Cardiac muscle cell (in vitro differentiated cells and primary cell): ENCODE measurements at regions not wholly inside any gene's neighbourhood (a gene's known extent, or its start where the extent isn't known, plus 50 kb on each side); places are given as distances from the start of the nearest gene placed in this dataset.

Experiments used
- DNase-seq, 2 donors: peaks; one replicate each; pipeline versions ENCODE4 v3.0.0 to v3.0.0-alpha.2; 2010 to 2017; ENCODE audit warnings: low read depth in 1 of 2, low spot score in 1 of 2
- H3K27ac ChIP-seq: fragments of 200-600 bp; sonication (generic); 2 replicates; pipeline ENCODE4 v1.5.1; 2016
- H3K27me3 ChIP-seq: fragments of 200-600 bp; sonication (generic); 2 replicates; pipeline ENCODE4 v1.6.0; 2016; ENCODE audit warnings: control low read depth
- H3K36me3 ChIP-seq: fragments of 200-600 bp; sonication (generic); 2 replicates; pipeline ENCODE4 v1.5.1; 2016; ENCODE audit warnings: control low read depth
- H3K4me1 ChIP-seq: fragments of 200-600 bp; sonication (generic); 2 replicates; pipeline ENCODE4 v1.8.1; 2017; ENCODE audit warnings: low read depth, mild to moderate bottlenecking, mixed run types
- H3K4me3 ChIP-seq: fragments of 200-600 bp; sonication (generic); 2 replicates; pipeline ENCODE4 v1.5.1; 2016; ENCODE audit warnings: mild to moderate bottlenecking
- H3K9me3 ChIP-seq: fragments of 200-600 bp; sonication (generic); 2 replicates; pipeline ENCODE4 v1.5.1; 2017; ENCODE audit warnings: low read depth, mild to moderate bottlenecking, control low read depth
- CTCF ChIP-seq: IDR thresholded peaks from 2 replicates; pipeline ENCODE4 v1.5.1; 2012; ENCODE audit warnings: low read depth, mild to moderate bottlenecking, low read length

GRCh38 chr3:1828519-1828918, 270.1 kb upstream of the CNTN4 start:
- H3K27me3 ChIP-seq, result no peaks in the 10 kb centered on the region
- H3K4me3 ChIP-seq, result no peak overlapping the region
- H3K36me3 ChIP-seq, result no peaks in the 10 kb centered on the region
- no peaks in the 10 kb centered on the region for H3K9me3 ChIP-seq
- no peak for DNase-seq
- no peak for TF ChIP-seq CTCF
- no peaks in the 10 kb centered on the region for H3K4me1 ChIP-seq
- H3K27ac ChIP-seq, result no peak overlapping the region

GRCh38 chr3:1830851-1831250, 267.8 kb upstream of the CNTN4 start:
- DNase-seq, result no peak
- Histone ChIP-seq H3K4me1 (no peaks in the 10 kb centered on the region), H3K4me3 (no peak overlapping the region), H3K36me3 (no peaks in the 10 kb centered on the region), H3K9me3 (no peaks in the 10 kb centered on the region), H3K27ac (no peak overlapping the region), H3K27me3 (no peaks in the 10 kb centered on the region)
- TF ChIP-seq CTCF, result no peak

GRCh38 chr3:1832395-1832794, 266.3 kb upstream of the CNTN4 start:
- Histone ChIP-seq H3K27me3 (no peaks in the 10 kb centered on the region), H3K9me3 (no peaks in the 10 kb centered on the region), H3K27ac (no peak overlapping the region), H3K4me1 (no peaks in the 10 kb centered on the region), H3K4me3 (no peak overlapping the region), H3K36me3 (no peaks in the 10 kb centered on the region)
- no peak for TF ChIP-seq CTCF
- DNase-seq, result no peak

DNA sequence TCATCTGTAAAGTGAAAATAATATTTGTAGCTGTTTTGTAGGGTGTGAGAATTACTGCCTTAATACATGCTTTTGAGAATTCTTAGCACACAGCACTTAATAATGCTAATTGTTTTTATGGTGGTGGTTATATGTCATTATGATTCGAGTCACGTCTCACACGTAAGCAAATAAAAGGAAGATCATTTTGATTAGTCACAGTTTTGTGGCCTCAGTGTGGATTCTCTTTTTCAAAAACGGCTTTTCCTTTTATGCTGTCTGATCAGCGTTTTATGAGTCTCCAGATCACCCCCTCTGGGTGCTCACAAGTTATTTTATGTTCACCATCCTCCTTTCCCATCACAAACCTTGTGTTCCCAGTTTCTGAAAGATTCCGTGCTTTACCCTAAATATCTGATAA, 255.6 kb upstream of the CNTN4 start:
- H3K4me3 ChIP-seq, result no peak overlapping the region
- H3K27me3 ChIP-seq, result no peaks in the 10 kb centered on the region
- no peaks in the 10 kb centered on the region for H3K4me1 ChIP-seq
- no peak overlapping the region for H3K27ac ChIP-seq
- H3K9me3 ChIP-seq, result no peaks in the 10 kb centered on the region
- no peak for DNase-seq
- no peak for TF ChIP-seq CTCF
- H3K36me3 ChIP-seq, result no peaks in the 10 kb centered on the region

DNA sequence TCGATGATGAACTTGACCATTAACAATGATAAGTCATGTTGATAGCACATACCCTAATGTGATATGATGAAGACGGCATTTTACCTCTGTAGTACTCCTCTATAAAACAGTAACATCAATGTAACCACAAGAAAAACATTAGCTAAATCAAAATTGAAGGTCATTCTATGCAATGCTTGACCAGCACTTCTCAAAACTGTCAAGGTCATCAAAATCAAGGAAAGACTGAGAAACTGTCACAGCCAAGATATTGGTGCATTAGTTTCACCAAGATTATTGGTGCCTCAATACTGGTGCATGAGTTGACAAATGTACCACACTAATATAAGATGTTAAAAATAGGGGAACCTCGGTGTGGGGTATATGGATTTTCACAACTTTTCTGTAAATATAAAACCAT, 251.1 kb upstream of the CNTN4 start:
- Histone ChIP-seq H3K27ac (no peak overlapping the region), H3K9me3 (no peaks in the 10 kb centered on the region), H3K27me3 (no peaks in the 10 kb centered on the region), H3K4me3 (no peak overlapping the region), H3K4me1 (no peaks in the 10 kb centered on the region), H3K36me3 (no peaks in the 10 kb centered on the region)
- DNase-seq, result no peak
- TF ChIP-seq CTCF, result no peak

- no peaks in the 10 kb centered on the region for H3K27me3 ChIP-seq
- no peaks in the 10 kb centered on the region for H3K36me3 ChIP-seq
- no peaks in the 10 kb centered on the region for H3K4me1 ChIP-seq
- H3K4me3 ChIP-seq, result no peak overlapping the region
- DNase-seq, result no peak
- no peak for TF ChIP-seq CTCF
- no peaks in the 10 kb centered on the region for H3K9me3 ChIP-seq
- H3K27ac ChIP-seq, result no peak overlapping the region
These were observed 249.7 kb upstream of the CNTN4 start for GRCh38 chr3:1848935-1849334.
